22Rv1 (cell line): ENCODE measurements at regions not wholly inside any gene's neighbourhood (a gene's known extent, or its start where the extent isn't known, plus 50 kb on each side); places are given as distances from the start of the nearest gene placed in this dataset.

Experiments used
- ZFX ChIP-seq: fragments of 450-650 bp; IDR thresholded peaks from 2 replicates; pipeline ENCODE4 v1.6.1; 2017; ENCODE audit warnings: antibody characterized with exemption, borderline replicate concordance
- TF ChIP-seq, protein P1 (sequence below): fragments of 450-650 bp; IDR thresholded peaks from 2 replicates; pipeline ENCODE4 v1.5.1; 2017; ENCODE audit warnings: mild to moderate bottlenecking

DNA sequence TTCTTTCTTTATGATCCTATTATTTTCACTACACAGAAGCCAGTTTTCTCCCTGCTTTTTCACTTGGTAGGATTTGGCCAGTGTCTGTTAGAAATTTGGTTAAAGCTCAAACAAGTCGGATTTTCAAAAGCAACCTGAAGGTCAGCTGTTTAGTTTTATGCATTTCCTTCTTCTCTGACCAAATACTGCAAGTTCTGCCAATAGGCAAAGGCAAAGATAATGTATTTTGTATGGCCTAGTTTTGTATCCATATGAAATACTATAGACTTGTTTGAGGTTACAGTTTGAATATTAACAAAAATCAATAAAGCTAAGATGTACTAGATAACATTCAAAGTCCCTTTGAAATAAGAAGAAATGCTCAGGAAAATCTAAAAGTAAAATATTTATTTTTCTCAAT is 439.4 kb downstream of the TRIML1 start:
- TF ChIP-seq, protein P1, sequence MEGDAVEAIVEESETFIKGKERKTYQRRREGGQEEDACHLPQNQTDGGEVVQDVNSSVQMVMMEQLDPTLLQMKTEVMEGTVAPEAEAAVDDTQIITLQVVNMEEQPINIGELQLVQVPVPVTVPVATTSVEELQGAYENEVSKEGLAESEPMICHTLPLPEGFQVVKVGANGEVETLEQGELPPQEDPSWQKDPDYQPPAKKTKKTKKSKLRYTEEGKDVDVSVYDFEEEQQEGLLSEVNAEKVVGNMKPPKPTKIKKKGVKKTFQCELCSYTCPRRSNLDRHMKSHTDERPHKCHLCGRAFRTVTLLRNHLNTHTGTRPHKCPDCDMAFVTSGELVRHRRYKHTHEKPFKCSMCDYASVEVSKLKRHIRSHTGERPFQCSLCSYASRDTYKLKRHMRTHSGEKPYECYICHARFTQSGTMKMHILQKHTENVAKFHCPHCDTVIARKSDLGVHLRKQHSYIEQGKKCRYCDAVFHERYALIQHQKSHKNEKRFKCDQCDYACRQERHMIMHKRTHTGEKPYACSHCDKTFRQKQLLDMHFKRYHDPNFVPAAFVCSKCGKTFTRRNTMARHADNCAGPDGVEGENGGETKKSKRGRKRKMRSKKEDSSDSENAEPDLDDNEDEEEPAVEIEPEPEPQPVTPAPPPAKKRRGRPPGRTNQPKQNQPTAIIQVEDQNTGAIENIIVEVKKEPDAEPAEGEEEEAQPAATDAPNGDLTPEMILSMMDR: no peak
- TF ChIP-seq ZFX: no peak
